ENCODE measurements at regions not wholly inside any gene's neighbourhood (a gene's known extent, or its start where the extent isn't known, plus 50 kb on each side); places are given as distances from the start of the nearest gene placed in this dataset.
"Not testable (repeated sequence)": the region's sequence is repeated elsewhere in the genome, so short reads cannot be mapped to it uniquely, and the experiment has no call there.

- no peaks in the 10 kb centered on the region for H3K9me3 ChIP-seq
- FAIRE-seq (no peak), ATAC-seq (no peak), DNase-seq (ENCODE audit: low read depth in 1 of 2, low spot score in 1 of 2) (no peak)
- no peaks in the 10 kb centered on the region for H3K4me1 ChIP-seq
- POLR2A ChIA-PET = no interaction called here
- CTCF ChIA-PET = interaction anchor here (0.6 to 0.7 kb wide), 2 partner anchors 136 to 737 kb away, joined by 3 to 6 read pairs; no protein-coding TSS in a partner anchor
- H3K4me2 ChIP-seq = no peak overlapping the region
- WGBS (ENCODE audit: missing lambda C conversion rate) = 6% methylated on average over 2 of the region's 2 CpGs
- no peak overlapping the region for H3K4me3 ChIP-seq
- TF ChIP-seq CEBPB (IDR thresholded peaks at IDR 0.05) (no peak), CTCF (IDR thresholded peaks at IDR 0.05) (no peak), TFCP2L1 (CRISPR knock-in tag; IDR thresholded peaks at IDR 0.05) (no peak), PBX3 (IDR thresholded peaks at IDR 0.05) (no peak), CBX8 (IDR thresholded peaks at IDR 0.05) (no peak), ZC3H11A (IDR thresholded peaks at IDR 0.05) (no peak), EHF (CRISPR knock-in tag; IDR thresholded peaks at IDR 0.05) (no peak), EP300 (IDR thresholded peaks at IDR 0.05) (no peak), ATOH8 (CRISPR knock-in tag; IDR thresholded peaks at IDR 0.05; ENCODE audit: low read depth) (no peak), POLR2A (IDR thresholded peaks at IDR 0.05; ENCODE audit: low read length) (no peak), HMGXB4 (CRISPR knock-in tag; IDR thresholded peaks at IDR 0.05; ENCODE audit: borderline replicate concordance) (no peak), MYC (IDR thresholded peaks at IDR 0.05; ENCODE audit: borderline replicate concordance, low read length) (no peak), SMC3 (IDR thresholded peaks at IDR 0.05) (no peak), FOSL2 (IDR thresholded peaks at IDR 0.05) (no peak), FOSL2 (CRISPR knock-in tag; IDR thresholded peaks at IDR 0.05) (no peak), BHLHE40 (IDR thresholded peaks at IDR 0.05; ENCODE audit: low read depth, low read length) (no peak), E2F6 (IDR thresholded peaks at IDR 0.05; ENCODE audit: borderline replicate concordance, low read depth) (no peak), BCL3 (IDR thresholded peaks at IDR 0.05) (no peak), HOXB5 (CRISPR knock-in tag; IDR thresholded peaks at IDR 0.05) (no peak), MAX (IDR thresholded peaks at IDR 0.05) (no peak), HOXA7 (CRISPR knock-in tag; IDR thresholded peaks at IDR 0.05) (no peak)
- no peak overlapping the region for H3K27ac ChIP-seq
Measured at GRCh38 chr12:23245186-23245585, 620.2 kb downstream of the ETNK1 start.

- Histone ChIP-seq H3K4me2 (no peak overlapping the region), H3K4me3 (no peak overlapping the region), H3K27ac (no peak overlapping the region), H3K4me1 (no peaks in the 10 kb centered on the region), H3K9me3 (no peaks in the 10 kb centered on the region)
- FAIRE-seq (no peak), DNase-seq (ENCODE audit: low read depth in 1 of 2, low spot score in 1 of 2) (no peak), ATAC-seq (no peak)
- POLR2A ChIA-PET = no interaction called here
- TF ChIP-seq POLR2AphosphoS2 (conservative IDR thresholded peaks at IDR 0.05; ENCODE audit: low read length) = no peak
- TF ChIP-seq EHF (CRISPR knock-in tag; IDR thresholded peaks at IDR 0.05) = no peak
- no peak for TF ChIP-seq CHD4 (IDR thresholded peaks at IDR 0.05; ENCODE audit: borderline replicate concordance)
- CTCF ChIA-PET = no interaction called here
- WGBS (ENCODE audit: missing lambda C conversion rate) = 36% methylated on average over 4 of the region's 4 CpGs
Measured at GRCh38 chr12:23253191-23253590, 628.2 kb downstream of the ETNK1 start.

- 56% methylated on average over 6 of the region's 6 CpGs for WGBS (ENCODE audit: missing lambda C conversion rate)
- ATAC-seq; FAIRE-seq; DNase-seq (ENCODE audit: low read depth in 1 of 2, low spot score in 1 of 2); H3K4me1 ChIP-seq; H3K9me3 ChIP-seq; POLR2A ChIA-PET; CTCF ChIA-PET; H3K27ac ChIP-seq; H3K4me3 ChIP-seq; H3K4me2 ChIP-seq: not testable (repeated sequence)
Measured at GRCh38 chr12:23253910-23254309, 628.9 kb downstream of the ETNK1 start.

Measured in A549 (cell line).